Pancreas (tissue), 10 donors: ENCODE measurements at regions not wholly inside any gene's neighbourhood (a gene's known extent, or its start where the extent isn't known, plus 50 kb on each side); places are given as distances from the start of the nearest gene placed in this dataset.

ENCODE experiments used
- ATAC-seq, 4 donors: fragments of 200-7000 bp; cut with Tn5 transposase; one replicate each; pipeline versions ENCODE4 v1.8.0 to v1.9.1; 2020; ENCODE audit warnings: mild to moderate bottlenecking in 4 of 4, moderate library complexity in 4 of 4
- DNase-seq, 6 donors: peaks; one replicate each; pipeline ENCODE4 v3.0.0-alpha.2; 2020
- FAIRE-seq: peaks from 2 replicates; lab custom pipeline; 2012; peaks lifted over from hg19 to GRCh38; lab: Jason Lieb, UNC
- H3K27ac ChIP-seq, 4 donors: fragments of 200-600 bp; sonication (generic); 1 replicate in 3 of 4; 2 replicates in 1 of 4; pipeline versions ENCODE4 v1.5.0 to v1.8.0; 2020
- H3K27me3 ChIP-seq, 4 donors: fragments of 200-600 bp; one replicate each; pipeline ENCODE4 v1.8.0; 2021
- H3K36me3 ChIP-seq, 3 donors: fragments of 200-600 bp; sonication (generic) in 1 of 3; one replicate each; pipeline versions ENCODE4 v1.5.0 to v1.8.0; 2020 to 2021
- H3K4me1 ChIP-seq, 3 donors: fragments of 200-600 bp; one replicate each; pipeline ENCODE4 v1.8.0; 2021
- H3K4me3 ChIP-seq, 4 donors: fragments of 200-600 bp; sonication (generic) in 2 of 4; one replicate each; pipeline versions ENCODE4 v1.5.0 to v1.8.0; 2020 to 2021
- H3K9me3 ChIP-seq, 4 donors: fragments of 200-600 bp; one replicate each; pipeline ENCODE4 v1.8.0; 2021
- CTCF ChIP-seq, 4 donors: fragments of 200-600 bp; sonication (generic) in 3 of 4; IDR thresholded peaks; one replicate each; pipeline versions ENCODE4 v1.5.0 to v1.8.0; 2021; ENCODE audit warnings: antibody characterized with exemption in 4 of 4
- WGBS, 2 donors: extraction: QIAGEN DNeasy Blood & Tissue Kit; methylation state at CpG; one replicate each; pipeline ENCODE4 v1.1.7; 2013; 5-methylcytosine and 5-hydroxymethylcytosine counted together
- intact Hi-C, 3 donors: fragments of 100-400 bp; cut with DNase I; formaldehyde crosslinking; loops; one replicate each; pipeline versions ENCODE4 v1.11.1 to v1.14.2; 2022
- donor health status: healthy with polysubstance abuse.
- donor health status: DM: no; HTN: no; CAD: no; lungs with moderate emphysema.
- donor health status: DM: no; HTN: no; CAD: no.
- donor health status: control.
- donor health status: control.
- donor health status: Bipolar disorder and iron deficiency.
- donor health status: DM: yes; HTN: yes; CAD: no.
- donor health status: DM: no; HTN: no; CAD: no.
- donor health status: DM: no; HTN: no; CAD: no.
- donor health status: DM: yes; HTN: yes; CAD: no.

GRCh38 chr13:85371254-85371653 is 428.0 kb downstream of the SLITRK6 start:
- FAIRE-seq (no peak), ATAC-seq (no peak), DNase-seq (no peak)
- Histone ChIP-seq H3K4me1 (no peaks in the 10 kb centered on the region), H3K4me3 (no peak overlapping the region), H3K9me3 (peaks cover 0 to 4% (median 0%) of the 10 kb centered on the region in 4 donors), H3K27me3 (no peaks in the 10 kb centered on the region), H3K27ac (no peak overlapping the region), H3K36me3 (no peaks in the 10 kb centered on the region)
- intact Hi-C loops: no loop called here
- no peak for TF ChIP-seq CTCF (IDR thresholded peaks at IDR 0.05)

GRCh38 chr13:85368686-85369085 is 430.5 kb downstream of the SLITRK6 start:
- Histone ChIP-seq H3K27ac (no peak overlapping the region), H3K27me3 (no peaks in the 10 kb centered on the region), H3K36me3 (no peaks in the 10 kb centered on the region), H3K4me1 (no peaks in the 10 kb centered on the region), H3K9me3 (no peaks in the 10 kb centered on the region), H3K4me3 (no peak overlapping the region)
- intact Hi-C loops: no loop called here
- no peak for FAIRE-seq
- WGBS, 2 donors: 32 to 47% methylated on average over 1 of the region's 1 CpG
- no peak for ATAC-seq
- no peak for TF ChIP-seq CTCF (IDR thresholded peaks at IDR 0.05)
- no peak for DNase-seq

GRCh38 chr13:85367887-85368286 is 431.3 kb downstream of the SLITRK6 start:
- Histone ChIP-seq H3K4me1 (no peaks in the 10 kb centered on the region), H3K27ac (no peak overlapping the region), H3K36me3 (no peaks in the 10 kb centered on the region), H3K27me3 (no peaks in the 10 kb centered on the region), H3K9me3 (no peaks in the 10 kb centered on the region), H3K4me3 (no peak overlapping the region)
- intact Hi-C loops: no loop called here
- FAIRE-seq (no peak), DNase-seq (no peak), ATAC-seq (no peak)
- no peak for TF ChIP-seq CTCF (IDR thresholded peaks at IDR 0.05)
- whole genome bisulfite sequencing, 2 donors: 53 to 73% methylated on average over 2 of the region's 2 CpGs

GRCh38 chr13:85366759-85367417 is 432.3 kb downstream of the SLITRK6 start:
- Histone ChIP-seq H3K27ac (no peak overlapping the region), H3K4me1 (no peaks in the 10 kb centered on the region), H3K9me3 (no peaks in the 10 kb centered on the region), H3K4me3 (no peak overlapping the region), H3K36me3 (no peaks in the 10 kb centered on the region), H3K27me3 (no peaks in the 10 kb centered on the region)
- intact Hi-C loops: no loop called here
- 63 to 77% methylated on average over 5 of the region's 5 CpGs for WGBS, 2 donors
- DNase-seq: no peak
- ATAC-seq: no peak
- TF ChIP-seq CTCF (IDR thresholded peaks at IDR 0.05): no peak
- FAIRE-seq: no peak

GRCh38 chr13:85363504-85363903 is 435.7 kb downstream of the SLITRK6 start:
- Histone ChIP-seq H3K27ac (no peak overlapping the region), H3K27me3 (no peaks in the 10 kb centered on the region), H3K4me3 (no peak overlapping the region), H3K9me3 (no peaks in the 10 kb centered on the region), H3K36me3 (no peaks in the 10 kb centered on the region), H3K4me1 (no peaks in the 10 kb centered on the region)
- TF ChIP-seq CTCF (IDR thresholded peaks at IDR 0.05): no peak
- WGBS, 2 donors: 84 to 89% methylated on average over 15 of the region's 15 CpGs
- DNase-seq: no peak
- no peak for FAIRE-seq
- no peak for ATAC-seq
- intact Hi-C loops: no loop called here
